Heart right ventricle (tissue), 16 donors: ENCODE measurements at regions not wholly inside any gene's neighbourhood (a gene's known extent, or its start where the extent isn't known, plus 50 kb on each side); places are given as distances from the start of the nearest gene placed in this dataset.

Source experiments
- ATAC-seq, 8 donors: fragments of 200-7000 bp; cut with Tn5 transposase; one replicate each; pipeline ENCODE4 v1.9.1; 2020; ENCODE audit warnings: mild to moderate bottlenecking in 8 of 8, moderate library complexity in 8 of 8, moderate number of reproducible peaks in 1 of 8
- DNase-seq, 2 donors: peaks; one replicate each; pipeline ENCODE4 v3.0.0-alpha.2; 2020
- H3K27ac ChIP-seq, 10 donors: fragments of 200-600 bp; sonication (generic) in 2 of 10; one replicate each; pipeline versions ENCODE4 v1.5.0 to v1.8.0; 2020 to 2022; ENCODE audit warnings: mild to moderate bottlenecking in 3 of 10
- H3K27me3 ChIP-seq, 7 donors: fragments of 200-600 bp; one replicate each; pipeline ENCODE4 v1.8.0; 2021 to 2022; ENCODE audit warnings: mild to moderate bottlenecking in 2 of 7
- H3K36me3 ChIP-seq, 9 donors: fragments of 200-600 bp; sonication (generic) in 1 of 9; one replicate each; pipeline versions ENCODE4 v1.5.0 to v1.8.0; 2020 to 2022; ENCODE audit warnings: mild to moderate bottlenecking in 2 of 9
- H3K4me1 ChIP-seq, 9 donors: fragments of 200-600 bp; sonication (generic) in 1 of 9; one replicate each; pipeline versions ENCODE4 v1.5.0 to v1.8.0; 2020 to 2022; ENCODE audit warnings: mild to moderate bottlenecking in 4 of 9
- H3K4me3 ChIP-seq, 10 donors: fragments of 200-600 bp; sonication (generic) in 2 of 10; one replicate each; pipeline versions ENCODE4 v1.5.0 to v1.8.0; 2020 to 2022; ENCODE audit warnings: mild to moderate bottlenecking in 7 of 10, moderate library complexity in 2 of 10
- H3K9me3 ChIP-seq, 11 donors: fragments of 200-600 bp in 10 of 11; sonication (generic) in 2 of 11; one replicate each; pipeline versions ENCODE4 v1.5.0 to v1.8.0; 2013 to 2022; ENCODE audit warnings: mild to moderate bottlenecking in 2 of 11, control low read depth in 1 of 11, moderate library complexity in 1 of 11
- WGBS, 2 donors: extraction: QIAGEN DNeasy Blood & Tissue Kit; methylation state at CpG; one replicate each; pipeline ENCODE4 v1.1.7; 2013; ENCODE audit warnings: inconsistent platforms in 1 of 2; 5-methylcytosine and 5-hydroxymethylcytosine counted together
- intact Hi-C, 10 donors: fragments of 100-400 bp; cut with DNase I; formaldehyde crosslinking; loops; one replicate each; pipeline versions ENCODE4 v1.11.1 to v1.14.2; 2022
- TF ChIP-seq, protein P1 (sequence below), 9 donors: fragments of 200-600 bp; sonication (generic) in 2 of 9; IDR thresholded peaks; one replicate each; pipeline versions ENCODE4 v1.5.0 to v1.8.0; 2021 to 2022; ENCODE audit warnings: antibody characterized with exemption in 9 of 9, mild to moderate bottlenecking in 5 of 9, moderate library complexity in 1 of 9
- donor health status: Arrhythmogenic right ventricular cardiomyopathy.
- donor health status: ischemic (EF 13 %, LVEDD 7.1; RV severe dilation, severe dysfunction).
- donor health status: healthy with polysubstance abuse.
- donor health status: DM: no; HTN: yes; CAD: no.
- donor health status: DM: no; HTN: no; CAD: no.
- donor health status: ischemic (EF 25% LVEDD 6.9; RV normal size, moderate dysfunction).
- donor health status: ischemic (EF 25% LVEDD 5.7; RV mildly dilated, moderate dysfunction).
- donor health status: healthy.
- donor health status: DM: yes; HTN: yes; CAD: no.
- donor health status: Ischemic cardiomyopathy.
- donor health status: ischemic (EF 35%, LVEDD 5.7; RV mildly dilated, moderate dysfunction).
- donor health status: nonischemic (EF 11% LVEDD 7.7; RV severe dilation, severe dysfunction).
- donor health status: DM: yes; HTN: yes; CAD: no.
- donor health status: PGD.
- donor health status: ischemic (EF 29% LVEDD 5.4; RV normal size, mild dysfunction).
- donor health status: nonischemic (EF 23%, LVEDD 6.1; RV moderate dilation, normal function).

- H3K4me3 ChIP-seq, result no peak overlapping the region
- TF ChIP-seq, protein P1, sequence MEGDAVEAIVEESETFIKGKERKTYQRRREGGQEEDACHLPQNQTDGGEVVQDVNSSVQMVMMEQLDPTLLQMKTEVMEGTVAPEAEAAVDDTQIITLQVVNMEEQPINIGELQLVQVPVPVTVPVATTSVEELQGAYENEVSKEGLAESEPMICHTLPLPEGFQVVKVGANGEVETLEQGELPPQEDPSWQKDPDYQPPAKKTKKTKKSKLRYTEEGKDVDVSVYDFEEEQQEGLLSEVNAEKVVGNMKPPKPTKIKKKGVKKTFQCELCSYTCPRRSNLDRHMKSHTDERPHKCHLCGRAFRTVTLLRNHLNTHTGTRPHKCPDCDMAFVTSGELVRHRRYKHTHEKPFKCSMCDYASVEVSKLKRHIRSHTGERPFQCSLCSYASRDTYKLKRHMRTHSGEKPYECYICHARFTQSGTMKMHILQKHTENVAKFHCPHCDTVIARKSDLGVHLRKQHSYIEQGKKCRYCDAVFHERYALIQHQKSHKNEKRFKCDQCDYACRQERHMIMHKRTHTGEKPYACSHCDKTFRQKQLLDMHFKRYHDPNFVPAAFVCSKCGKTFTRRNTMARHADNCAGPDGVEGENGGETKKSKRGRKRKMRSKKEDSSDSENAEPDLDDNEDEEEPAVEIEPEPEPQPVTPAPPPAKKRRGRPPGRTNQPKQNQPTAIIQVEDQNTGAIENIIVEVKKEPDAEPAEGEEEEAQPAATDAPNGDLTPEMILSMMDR (IDR thresholded peaks at IDR 0.05), result no peak
- peaks cover 0 to 7% (median 0%) of the 10 kb centered on the region in 11 donors for H3K9me3 ChIP-seq
- WGBS, 2 donors, result 43 to 58% methylated on average over 6 of the region's 6 CpGs
- H3K27me3 ChIP-seq, result no peaks in the 10 kb centered on the region
- ATAC-seq (peak; percentile 41 to 80 (median 60)), DNase-seq (no peak)
- peaks cover 0 to 13% (median 0%) of the 10 kb centered on the region in 9 donors for H3K4me1 ChIP-seq
- no peak overlapping the region for H3K27ac ChIP-seq
- H3K36me3 ChIP-seq, result no peaks in the 10 kb centered on the region
- intact Hi-C loops, result no loop called here
Observed at GRCh38 chr3:16665282-16665741, 60.1 kb upstream of the DAZL start.

- Histone ChIP-seq H3K4me3 (no peak overlapping the region), H3K4me1 (peaks cover 0 to 13% (median 0%) of the 10 kb centered on the region in 9 donors), H3K27ac (no peak overlapping the region), H3K9me3 (peaks cover 0 to 7% (median 0%) of the 10 kb centered on the region in 11 donors), H3K27me3 (no peaks in the 10 kb centered on the region), H3K36me3 (no peaks in the 10 kb centered on the region)
- TF ChIP-seq, protein P1 (IDR thresholded peaks at IDR 0.05), result no peak
- intact Hi-C loops, result no loop called here
- DNase-seq (no peak), ATAC-seq (no peak)
- 96% methylated on average over 2 of the region's 2 CpGs for WGBS, 2 donors
Observed at GRCh38 chr3:16666206-16666605, 61.0 kb upstream of the DAZL start.

GRCh38 chr3:16667633-16668032, 62.4 kb upstream of the DAZL start:
- Histone ChIP-seq H3K27ac (no peak overlapping the region), H3K4me3 (no peak overlapping the region), H3K4me1 (peaks cover 0 to 13% (median 0%) of the 10 kb centered on the region in 9 donors), H3K27me3 (no peaks in the 10 kb centered on the region), H3K9me3 (no peaks in the 10 kb centered on the region), H3K36me3 (no peaks in the 10 kb centered on the region)
- no peak for DNase-seq
- no peak for ATAC-seq
- intact Hi-C loops, result no loop called here
- TF ChIP-seq, protein P1 (IDR thresholded peaks at IDR 0.05), result no peak
- 83 to 87% methylated on average over 4 of the region's 4 CpGs for WGBS, 2 donors

DNA sequence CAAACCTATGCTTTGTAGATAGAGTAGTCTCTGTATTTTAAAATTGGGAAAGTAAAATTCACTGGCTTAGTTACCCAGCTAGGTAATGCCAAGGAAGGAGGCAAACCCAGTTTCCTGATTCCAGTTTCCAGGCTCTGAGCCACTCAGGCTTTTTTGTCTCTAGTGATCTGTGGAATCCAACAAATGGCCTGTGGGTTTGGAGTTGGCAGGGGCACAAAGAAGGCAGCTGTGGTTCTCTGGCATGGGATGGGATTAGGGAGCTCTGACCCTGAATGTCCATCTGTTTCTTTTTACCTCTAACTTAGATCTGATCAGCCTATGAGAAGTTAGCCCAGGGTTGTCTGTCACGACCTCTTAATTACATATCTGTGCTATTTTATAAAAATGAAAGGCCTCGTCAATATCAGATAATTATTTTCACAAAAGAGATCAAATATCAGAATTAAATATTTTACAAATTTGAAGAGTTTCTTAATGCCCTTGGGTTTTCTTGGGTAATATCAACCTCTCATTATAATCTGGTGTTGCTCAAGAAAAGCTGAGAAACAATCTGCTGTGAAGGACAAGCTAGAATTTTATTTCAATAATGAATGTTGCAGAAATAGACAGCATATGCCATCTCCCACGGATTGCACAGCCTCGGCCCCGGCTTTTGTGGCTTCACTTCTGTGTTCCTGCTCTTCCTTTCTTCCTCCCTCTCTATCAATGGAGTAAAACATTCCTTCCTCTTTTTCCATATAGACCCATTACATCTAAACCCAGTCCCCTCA, 63.7 kb upstream of the DAZL start:
- Histone ChIP-seq H3K4me3 (no peak overlapping the region), H3K36me3 (no peaks in the 10 kb centered on the region), H3K27ac (no peak overlapping the region), H3K27me3 (no peaks in the 10 kb centered on the region), H3K4me1 (peaks cover 0 to 13% (median 0%) of the 10 kb centered on the region in 9 donors), H3K9me3 (no peaks in the 10 kb centered on the region)
- TF ChIP-seq, protein P1 (IDR thresholded peaks at IDR 0.05), result no peak
- intact Hi-C loops, result no loop called here
- DNase-seq, result no peak
- no peak for ATAC-seq
- 81 to 82% methylated on average over 5 of the region's 5 CpGs for WGBS, 2 donors
